Stimulated activated CD8-positive, alpha-beta memory T cell treated with anti-CD3 and anti-CD28 coated beads, Interleukin-15, amount 100 ng/mL, for 24 hours (primary cell): ENCODE measurements at regions not wholly inside any gene's neighbourhood (a gene's known extent, or its start where the extent isn't known, plus 50 kb on each side); places are given as distances from the start of the nearest gene placed in this dataset.
"Not testable (repeated sequence)": the region's sequence is repeated elsewhere in the genome, so short reads cannot be mapped to it uniquely, and the experiment has no call there.

ENCODE experiments used
- DNase-seq: peaks from one replicate; pipeline ENCODE4 v3.0.0-alpha.2; 2020; ENCODE audit warnings: low read depth

DNA sequence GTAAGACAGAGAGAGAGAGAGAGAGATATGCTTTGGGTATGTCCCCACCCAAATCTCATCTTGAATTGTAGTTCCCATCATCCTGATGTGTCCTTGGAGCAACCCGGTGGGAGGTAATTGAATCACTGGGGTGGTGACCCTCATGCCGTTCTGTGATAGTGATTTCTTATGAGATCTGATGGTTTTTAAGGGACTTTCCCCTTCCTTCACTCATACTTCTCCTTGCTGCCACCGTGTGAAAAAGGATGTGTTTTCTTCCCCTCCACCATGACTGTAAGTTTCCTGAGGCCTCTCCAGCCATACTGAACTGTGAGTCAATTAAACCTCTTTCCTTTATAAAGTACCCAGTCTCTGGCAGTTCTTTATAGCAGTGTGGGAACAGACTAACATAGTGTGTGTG lies 60.3 kb downstream of the EOMES start:
- no peak for DNase-seq

GRCh38 chr3:27659279-27660021 lies 62.7 kb downstream of the EOMES start:
- DNase-seq, result peak; percentile 12

GRCh38 chr3:27658741-27659140 lies 63.4 kb downstream of the EOMES start:
- no peak for DNase-seq

DNA sequence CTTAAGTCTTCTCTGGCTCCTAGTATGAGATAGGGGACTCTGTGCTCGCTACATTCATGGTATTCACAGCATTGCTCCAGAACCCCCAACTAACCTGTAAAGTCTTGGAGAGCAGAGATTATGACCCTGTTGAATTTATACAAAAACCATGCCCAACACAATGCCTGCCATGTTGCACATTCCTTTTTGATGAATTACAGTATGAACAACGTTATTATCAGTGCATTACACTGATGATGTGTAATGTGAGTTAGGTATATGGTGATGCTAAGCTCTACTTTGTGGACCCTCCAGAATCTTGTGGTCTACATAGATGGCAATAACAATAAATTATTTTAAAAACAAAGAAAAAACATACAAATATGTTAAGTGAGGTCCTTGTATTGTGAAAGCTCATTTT lies 64.3 kb downstream of the EOMES start:
- DNase-seq, result no peak

DNA sequence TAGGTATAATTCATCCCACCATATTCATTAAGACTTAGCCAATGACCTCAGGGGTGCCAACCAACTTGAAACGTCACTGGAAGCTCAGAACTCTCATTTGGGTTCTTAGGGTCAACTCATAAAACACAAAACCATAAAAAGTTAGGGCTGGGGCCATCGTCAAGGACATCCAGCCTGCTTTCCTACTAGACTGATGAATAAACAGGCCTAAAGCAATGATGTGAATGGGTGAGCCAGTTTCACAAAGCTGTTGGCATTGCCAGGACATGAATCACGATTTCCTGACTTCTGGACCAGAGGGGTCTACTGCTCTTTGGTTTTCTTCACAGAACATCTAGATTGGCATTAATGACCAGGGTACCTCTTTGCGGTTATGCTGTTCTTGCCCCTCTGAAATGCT lies 64.7 kb downstream of the EOMES start:
- DNase-seq, result no peak

- DNase-seq, result no peak
Measured at GRCh38 chr3:27656790-27657189, 65.3 kb downstream of the EOMES start.

DNA sequence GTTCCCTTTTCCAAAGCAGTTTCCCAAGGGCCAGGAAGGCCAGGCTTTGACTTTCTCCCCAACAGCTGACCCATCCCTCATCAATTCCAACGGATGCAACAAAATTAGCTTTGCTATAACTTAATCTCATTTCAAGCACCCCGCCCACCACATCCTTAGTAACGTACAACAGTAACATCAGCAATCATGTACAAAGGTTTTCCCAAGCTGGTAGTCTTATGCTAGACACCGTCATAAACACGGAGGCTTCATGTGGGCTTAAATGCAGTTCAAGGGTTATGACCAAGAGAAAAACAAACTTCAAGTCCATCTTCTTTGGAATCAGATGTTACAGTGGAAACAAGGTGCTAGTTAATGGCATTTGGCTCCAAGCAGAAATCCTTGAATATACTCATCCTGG lies 66.6 kb downstream of the EOMES start:
- no peak for DNase-seq

DNA sequence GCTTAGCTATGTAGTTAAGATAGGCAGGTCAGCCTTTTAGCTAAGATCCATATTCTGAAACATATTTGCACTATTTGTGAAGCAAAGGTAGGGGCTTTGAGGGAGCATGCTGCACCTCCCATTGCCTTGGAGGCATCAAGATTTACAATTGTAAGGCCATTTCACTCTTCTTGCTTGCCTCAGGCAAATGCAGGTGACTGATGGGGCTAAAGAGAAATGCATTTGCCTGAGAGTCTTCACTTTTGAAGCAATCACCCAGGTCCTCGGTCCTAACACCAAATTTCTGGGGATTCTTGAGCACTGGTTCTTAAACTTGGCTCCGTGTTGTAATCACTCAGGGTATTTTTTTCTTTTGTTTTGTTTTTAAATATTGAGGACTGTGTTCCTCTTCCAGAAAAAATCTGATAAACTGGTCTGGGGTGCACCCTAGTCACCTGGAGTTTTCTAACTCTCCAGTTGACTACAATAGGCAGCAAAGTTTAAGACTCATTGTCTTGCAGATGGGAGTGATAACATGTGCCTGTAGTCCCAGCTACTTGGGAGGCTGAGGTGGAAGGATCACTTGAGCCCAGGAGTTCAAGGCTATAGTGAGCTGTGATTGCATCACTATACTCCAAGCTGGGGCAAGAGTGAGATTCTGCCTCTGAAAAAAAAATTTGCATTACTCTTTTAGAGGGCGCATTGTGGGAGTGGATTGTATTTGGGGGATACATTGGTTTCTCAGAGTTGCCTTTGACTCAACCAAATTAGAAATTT lies 68.1 kb downstream of the EOMES start:
- DNase-seq, result no peak

GRCh38 chr3:27649277-27649676 lies 72.8 kb downstream of the EOMES start:
- no peak for DNase-seq

DNA sequence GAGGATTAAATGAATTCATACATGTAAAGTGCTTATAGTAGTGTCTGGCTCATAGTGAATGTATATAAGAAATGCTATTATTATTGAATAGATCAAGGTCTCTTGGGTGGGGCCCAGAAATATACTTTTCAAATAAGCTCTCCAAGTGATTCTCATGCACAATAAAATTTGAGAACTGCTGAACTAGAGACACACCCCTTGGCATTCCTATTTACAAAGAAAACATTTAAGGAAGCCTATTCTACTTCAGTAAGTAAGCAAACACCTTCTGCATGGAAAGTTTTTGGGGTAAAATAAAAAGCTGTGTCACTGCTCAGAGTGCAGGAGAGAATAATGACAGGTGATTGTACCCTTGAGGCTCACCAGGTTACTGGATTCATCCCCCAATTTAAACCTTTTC lies 75.2 kb downstream of the EOMES start:
- DNase-seq, result no peak

DNA sequence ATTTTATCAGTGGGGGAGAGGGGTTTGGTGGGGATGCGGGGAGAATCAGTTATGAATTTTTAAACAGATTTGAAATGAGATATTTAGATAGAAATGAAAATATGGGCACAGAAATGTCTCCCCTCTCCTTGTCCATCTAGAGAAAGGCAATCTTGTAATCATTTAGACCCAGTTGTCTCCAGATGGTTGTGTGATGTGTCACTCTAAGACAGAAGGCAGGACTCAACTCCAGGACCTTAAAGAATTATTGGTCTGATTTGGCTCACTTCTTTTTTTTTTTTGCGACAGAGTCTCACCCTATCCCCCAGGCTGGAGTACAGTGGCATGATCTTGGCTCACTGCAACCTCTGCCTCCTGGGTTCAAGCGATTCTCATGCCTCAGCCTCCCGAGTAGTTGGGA lies 77.2 kb downstream of the EOMES start:
- no peak for DNase-seq

- DNase-seq, result no peak
Measured at GRCh38 chr3:27643355-27643754, 78.8 kb downstream of the EOMES start.

DNA sequence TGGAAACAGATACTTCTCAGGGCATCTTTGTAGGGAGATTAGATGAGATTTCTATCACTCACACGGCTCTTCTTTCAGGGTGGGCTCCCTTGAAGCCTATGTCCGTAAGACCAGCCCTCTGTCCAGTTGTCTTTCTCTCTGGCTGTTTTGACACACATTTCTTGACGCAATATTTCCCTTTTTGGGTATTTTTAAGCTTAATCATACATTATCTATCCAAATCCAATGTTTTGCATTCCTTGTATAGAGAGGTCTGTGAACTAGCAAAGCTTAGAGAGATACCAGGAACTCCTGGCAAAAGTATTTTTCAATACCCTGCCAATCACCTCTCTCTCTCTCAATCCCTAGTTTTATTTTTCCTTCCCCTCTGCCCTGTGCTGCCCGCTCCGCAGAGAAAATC lies 79.3 kb downstream of the EOMES start:
- no peak for DNase-seq

GRCh38 chr3:27641888-27642601 lies 80.1 kb downstream of the EOMES start:
- DNase-seq, result no peak

DNA sequence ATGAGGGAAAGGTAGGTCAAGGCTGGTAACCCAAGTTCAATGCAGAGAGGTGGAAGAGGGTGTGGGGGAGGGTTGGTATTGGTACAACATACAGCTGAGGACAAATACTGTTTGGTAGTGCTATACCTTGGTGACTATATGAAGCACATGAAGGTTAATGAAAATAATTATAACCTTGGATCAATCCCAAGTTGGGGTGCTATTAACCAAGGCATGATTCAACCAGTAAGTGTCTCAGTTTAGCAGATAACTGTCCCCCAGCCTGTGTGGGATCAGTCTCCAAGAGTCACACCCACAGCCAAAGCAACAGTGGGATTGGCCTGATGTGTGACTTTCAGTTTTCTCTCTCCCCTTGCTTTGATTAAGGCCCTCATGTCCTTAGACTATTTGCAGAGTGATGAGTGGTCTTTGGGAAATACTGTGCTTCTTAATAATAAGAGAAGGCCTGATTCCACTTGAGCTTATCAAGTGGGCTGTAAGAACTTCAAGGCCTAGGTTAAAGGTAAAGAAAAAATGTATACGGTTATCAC lies 80.8 kb downstream of the EOMES start:
- no peak for DNase-seq

GRCh38 chr3:27639271-27639670 lies 82.9 kb downstream of the EOMES start:
- no peak for DNase-seq

- no peak for DNase-seq
Measured at GRCh38 chr3:27638594-27638993, 83.5 kb downstream of the EOMES start.

GRCh38 chr3:27637346-27637995 lies 84.7 kb downstream of the EOMES start:
- no peak for DNase-seq

- not testable (repeated sequence) for DNase-seq
Measured at GRCh38 chr3:27635006-27635405, 87.1 kb downstream of the EOMES start.

GRCh38 chr3:27633224-27633545 lies 88.9 kb downstream of the EOMES start:
- no peak for DNase-seq

- peak; percentile 13 for DNase-seq
Measured at GRCh38 chr3:27632431-27633223, 89.5 kb downstream of the EOMES start.

- DNase-seq, result no peak
Measured at GRCh38 chr3:27630885-27631284, 91.2 kb downstream of the EOMES start.
